Rectal smooth muscle tissue (tissue), 1 donor: ENCODE measurements at regions not wholly inside any gene's neighbourhood (a gene's known extent, or its start where the extent isn't known, plus 50 kb on each side); places are given as distances from the start of the nearest gene placed in this dataset.

Source experiments
- H3K27ac ChIP-seq: one replicate; pipeline ENCODE4 v1.7.0; 2013; ENCODE audit warnings: low read depth, low read length, inconsistent platforms
- H3K27me3 ChIP-seq: one replicate; pipeline ENCODE4 v1.7.0; 2013; ENCODE audit warnings: low read length; ENCODE audit not compliant: control insufficient read depth, insufficient read depth
- H3K36me3 ChIP-seq: one replicate; pipeline ENCODE4 v1.7.0; 2013; ENCODE audit warnings: low read length; ENCODE audit not compliant: control insufficient read depth, insufficient read depth
- H3K4me1 ChIP-seq: one replicate; pipeline ENCODE4 v1.7.0; 2013; ENCODE audit warnings: low read length; ENCODE audit not compliant: control insufficient read depth, insufficient read depth
- H3K4me3 ChIP-seq: one replicate; pipeline ENCODE4 v1.7.0; 2013; ENCODE audit warnings: low read length
- H3K9ac ChIP-seq: one replicate; pipeline ENCODE4 v1.7.0; 2013; ENCODE audit warnings: low read length

DNA sequence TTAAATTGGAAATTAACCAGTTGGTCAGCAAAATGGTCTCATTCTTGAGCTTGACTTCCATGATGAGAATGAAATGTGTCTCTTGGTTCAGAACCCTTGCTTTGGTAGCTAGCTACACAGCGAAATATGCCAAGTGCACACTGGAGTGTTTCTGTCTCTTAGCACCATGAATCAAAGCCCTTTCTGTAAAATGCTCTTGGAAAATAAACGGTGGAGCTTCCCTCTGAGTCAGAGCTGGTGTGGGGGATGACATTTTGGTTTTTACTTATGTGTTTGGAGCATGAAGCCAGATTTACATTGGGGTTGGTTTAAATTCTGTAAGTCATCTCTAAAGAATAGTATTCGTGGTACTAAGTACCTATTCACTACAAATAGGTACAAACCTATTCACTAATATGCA is 85.1 kb upstream of the NANOGP8 start:
- Histone ChIP-seq H3K4me3 (no peak overlapping the region), H3K4me1 (peaks cover 4% of the 10 kb centered on the region), H3K27me3 (no peaks in the 10 kb centered on the region)

DNA sequence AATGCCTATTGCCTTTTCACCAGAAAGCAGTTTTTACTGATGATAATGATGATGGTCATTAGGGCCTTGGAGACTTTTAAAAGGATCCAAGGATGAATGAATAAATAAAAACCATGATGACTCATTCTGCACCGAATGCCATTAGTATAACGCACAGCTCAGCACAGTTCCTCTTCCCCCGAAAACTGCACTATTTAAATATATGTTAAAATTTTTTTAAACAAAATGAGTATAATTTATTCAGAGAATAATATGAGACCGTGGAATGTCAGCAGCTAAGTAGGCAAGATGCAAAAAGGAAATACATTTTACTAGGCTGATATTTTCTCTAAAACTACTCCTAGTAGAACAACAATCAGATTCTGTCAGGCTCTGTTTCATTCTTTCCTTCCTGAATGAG is 83.4 kb upstream of the NANOGP8 start:
- H3K36me3 ChIP-seq = no peaks in the 10 kb centered on the region
- H3K4me3 ChIP-seq = no peak overlapping the region
- no peaks in the 10 kb centered on the region for H3K27me3 ChIP-seq
- H3K27ac ChIP-seq = no peak overlapping the region
- peaks cover 4% of the 10 kb centered on the region for H3K4me1 ChIP-seq
- no peak overlapping the region for H3K9ac ChIP-seq

More for the DNA sequence above, 85.1 kb upstream of the NANOGP8 start:
- Histone ChIP-seq H3K36me3 (no peaks in the 10 kb centered on the region), H3K9ac (no peak overlapping the region), H3K27ac (no peak overlapping the region)

DNA sequence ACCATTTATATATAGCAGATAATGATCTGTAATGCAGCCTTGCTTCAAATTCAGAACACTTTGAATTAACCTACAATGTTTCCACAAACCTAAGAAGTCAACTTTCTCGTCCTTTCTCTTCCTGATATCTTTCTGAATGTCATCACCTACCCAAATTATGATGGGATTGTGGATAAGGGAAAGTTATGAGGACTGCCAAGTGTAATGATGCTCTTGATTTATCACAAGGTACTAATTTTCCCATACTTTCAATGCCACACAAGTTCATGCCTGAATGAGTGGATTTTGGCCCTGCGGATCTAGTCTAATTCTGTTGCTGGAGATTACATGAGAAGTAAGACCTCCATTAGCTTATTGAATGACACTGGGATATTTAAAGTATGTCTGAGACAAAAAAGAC is 82.6 kb upstream of the NANOGP8 start:
- H3K27me3 ChIP-seq = no peaks in the 10 kb centered on the region
- no peak overlapping the region for H3K27ac ChIP-seq
- no peaks in the 10 kb centered on the region for H3K36me3 ChIP-seq
- no peak overlapping the region for H3K9ac ChIP-seq
- H3K4me3 ChIP-seq = no peak overlapping the region
- peaks cover 4% of the 10 kb centered on the region for H3K4me1 ChIP-seq

DNA sequence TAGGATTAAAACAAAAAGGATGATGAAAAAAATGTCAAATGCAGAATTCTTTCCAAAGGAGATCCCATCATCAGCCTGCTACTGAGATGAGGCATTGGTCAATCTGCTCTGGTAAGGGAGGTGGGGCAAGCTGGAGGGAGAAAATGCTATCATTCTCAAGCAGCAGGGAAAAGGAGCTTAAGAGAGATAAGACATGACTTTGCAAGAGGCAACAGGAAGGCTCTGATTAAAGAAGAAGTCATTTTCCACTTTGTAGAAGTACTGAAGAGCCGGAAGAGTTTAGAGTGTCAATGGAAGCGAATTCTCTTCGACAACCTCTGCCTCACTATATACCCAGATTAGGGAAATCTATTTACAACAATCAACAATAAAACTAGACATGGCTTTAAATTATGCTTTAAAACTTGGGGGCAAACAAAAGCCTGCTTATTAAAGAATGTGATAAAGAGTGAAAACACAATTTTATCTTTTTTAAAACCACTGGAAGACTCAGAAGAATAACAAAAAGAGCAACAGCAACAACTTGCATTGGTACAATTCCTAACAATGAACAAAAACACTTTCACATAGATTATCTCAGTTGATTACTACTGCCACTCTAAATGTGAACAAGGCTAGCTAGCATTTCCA is 81.8 kb upstream of the NANOGP8 start:
- Histone ChIP-seq H3K36me3 (no peaks in the 10 kb centered on the region), H3K4me1 (peaks cover 4% of the 10 kb centered on the region), H3K9ac (no peak overlapping the region), H3K27ac (no peak overlapping the region), H3K27me3 (no peaks in the 10 kb centered on the region), H3K4me3 (no peak overlapping the region)

DNA sequence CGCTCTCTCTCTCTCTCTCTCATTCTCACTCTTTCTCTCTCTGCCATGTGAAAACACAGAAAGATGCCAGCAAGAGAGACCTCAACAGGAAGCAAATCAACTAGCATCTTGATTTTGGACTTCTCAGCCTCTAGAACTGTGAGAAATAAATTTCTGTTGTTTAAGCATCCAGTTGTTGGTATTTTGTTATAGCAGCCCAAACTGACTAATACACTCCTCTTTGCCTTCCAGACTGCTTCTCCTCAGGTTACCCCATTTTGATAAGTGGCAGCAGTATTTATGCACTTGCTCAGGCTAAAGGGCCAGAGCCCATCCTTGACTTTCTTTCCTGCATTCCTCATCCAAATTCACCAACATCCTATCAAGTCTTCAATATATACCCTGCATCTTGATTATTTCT is 76.6 kb upstream of the NANOGP8 start:
- H3K9ac ChIP-seq = no peak overlapping the region
- H3K4me3 ChIP-seq = no peak overlapping the region
- no peaks in the 10 kb centered on the region for H3K36me3 ChIP-seq
- no peaks in the 10 kb centered on the region for H3K4me1 ChIP-seq
- H3K27me3 ChIP-seq = no peaks in the 10 kb centered on the region
- H3K27ac ChIP-seq = no peak overlapping the region

DNA sequence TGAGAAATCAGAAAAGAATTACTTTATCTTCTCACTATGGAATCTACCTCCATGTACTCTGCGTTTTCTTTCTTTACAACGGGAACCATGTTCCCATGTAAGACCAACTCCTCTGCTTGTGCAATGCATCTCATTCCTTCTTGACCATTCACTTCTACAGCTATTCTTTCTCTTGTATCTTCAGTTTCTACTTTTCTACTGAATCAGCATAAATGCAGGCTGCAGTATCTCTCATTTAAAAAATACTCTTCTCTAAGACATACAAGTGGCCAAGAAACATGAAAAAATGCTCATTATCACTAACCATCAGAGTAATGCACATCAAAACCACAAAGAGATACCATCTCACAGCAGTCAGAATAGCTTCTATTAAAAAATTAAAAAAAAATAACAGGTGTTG is 74.1 kb upstream of the NANOGP8 start:
- no peak overlapping the region for H3K9ac ChIP-seq
- no peaks in the 10 kb centered on the region for H3K27me3 ChIP-seq
- no peaks in the 10 kb centered on the region for H3K36me3 ChIP-seq
- H3K4me3 ChIP-seq = no peak overlapping the region
- H3K4me1 ChIP-seq = no peaks in the 10 kb centered on the region
- H3K27ac ChIP-seq = no peak overlapping the region

DNA sequence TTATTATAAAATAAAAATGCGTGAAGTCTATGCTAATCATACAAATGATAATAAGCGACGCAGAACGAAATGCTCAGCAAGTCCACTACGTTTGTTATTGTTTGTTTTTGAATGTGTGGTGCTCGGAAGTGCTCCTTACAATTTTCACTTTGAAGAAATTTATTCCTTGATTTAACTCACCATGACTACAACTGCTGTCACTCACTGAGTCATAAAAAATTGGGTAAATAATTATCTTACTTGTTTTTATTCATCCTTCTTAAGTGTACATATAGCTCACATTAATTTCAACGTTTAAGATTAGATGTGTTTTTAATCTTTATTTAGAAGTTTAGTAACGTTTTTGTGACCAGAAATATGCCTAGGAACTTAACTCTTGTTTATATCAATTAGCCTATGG is 66.7 kb upstream of the NANOGP8 start:
- no peaks in the 10 kb centered on the region for H3K36me3 ChIP-seq
- no peaks in the 10 kb centered on the region for H3K27me3 ChIP-seq
- H3K4me1 ChIP-seq = no peaks in the 10 kb centered on the region
- H3K4me3 ChIP-seq = no peak overlapping the region
- H3K27ac ChIP-seq = no peak overlapping the region
- no peak overlapping the region for H3K9ac ChIP-seq

DNA sequence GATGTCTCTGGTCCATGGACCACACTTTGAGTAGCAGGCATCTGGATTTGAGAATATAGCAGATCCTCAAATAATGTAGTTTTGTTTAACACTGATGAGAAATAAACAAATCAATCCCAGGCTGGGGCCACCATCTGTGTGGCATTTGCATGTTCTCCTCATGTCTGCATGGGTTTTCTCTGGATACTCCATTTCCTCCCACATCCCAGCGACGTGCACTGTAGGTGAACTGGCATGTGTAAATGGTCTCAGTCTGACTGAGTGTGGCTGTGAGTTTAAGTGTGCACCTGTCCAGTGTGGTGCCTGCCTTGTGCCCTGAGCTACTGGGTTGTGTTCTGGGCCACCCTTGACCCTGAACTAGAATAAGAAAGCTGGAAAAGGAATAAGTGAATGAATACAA is 66.3 kb upstream of the NANOGP8 start:
- no peak overlapping the region for H3K4me3 ChIP-seq
- no peaks in the 10 kb centered on the region for H3K36me3 ChIP-seq
- no peak overlapping the region for H3K9ac ChIP-seq
- H3K4me1 ChIP-seq = no peaks in the 10 kb centered on the region
- no peaks in the 10 kb centered on the region for H3K27me3 ChIP-seq
- no peak overlapping the region for H3K27ac ChIP-seq

DNA sequence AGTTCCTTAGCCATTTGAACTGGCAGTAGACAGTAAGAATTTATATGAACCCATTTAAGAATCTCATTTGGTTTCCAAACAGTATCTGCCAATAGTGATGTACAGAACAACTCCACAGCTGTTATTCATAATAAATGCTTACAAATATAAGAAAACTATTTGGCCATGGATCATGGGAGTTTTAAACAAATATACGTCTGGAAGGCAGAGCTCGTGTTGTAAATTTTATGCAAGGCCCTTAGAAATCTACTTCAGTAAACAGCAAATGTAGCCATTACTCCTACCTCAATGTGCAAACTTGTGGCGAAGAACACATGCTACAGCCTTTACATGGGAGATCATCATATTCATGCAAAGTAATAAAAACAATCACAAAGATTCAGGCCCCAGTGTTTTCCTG is 65.3 kb upstream of the NANOGP8 start:
- H3K36me3 ChIP-seq = no peaks in the 10 kb centered on the region
- no peak overlapping the region for H3K4me3 ChIP-seq
- no peaks in the 10 kb centered on the region for H3K4me1 ChIP-seq
- H3K9ac ChIP-seq = no peak overlapping the region
- no peak overlapping the region for H3K27ac ChIP-seq
- H3K27me3 ChIP-seq = no peaks in the 10 kb centered on the region

DNA sequence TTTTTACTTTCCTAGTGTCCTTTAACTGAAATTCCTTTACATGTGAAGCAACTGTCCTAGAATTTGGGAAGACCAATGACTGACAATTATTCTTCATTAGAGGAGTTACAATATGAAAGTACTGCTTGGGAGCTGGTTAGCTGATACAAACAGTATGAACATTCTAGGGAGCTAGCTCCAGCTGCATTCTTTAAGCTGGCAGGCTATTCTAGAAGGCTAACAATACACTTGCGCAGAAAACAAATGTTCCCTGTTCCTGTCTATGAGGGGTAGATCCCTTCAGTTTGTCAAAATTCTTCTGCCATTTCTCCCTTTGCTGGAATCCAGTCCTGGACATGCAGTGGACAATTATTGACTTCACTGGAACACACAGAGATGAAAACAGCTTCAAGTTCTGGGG is 60.2 kb upstream of the NANOGP8 start:
- H3K27me3 ChIP-seq = no peaks in the 10 kb centered on the region
- no peak overlapping the region for H3K27ac ChIP-seq
- H3K4me3 ChIP-seq = no peak overlapping the region

DNA sequence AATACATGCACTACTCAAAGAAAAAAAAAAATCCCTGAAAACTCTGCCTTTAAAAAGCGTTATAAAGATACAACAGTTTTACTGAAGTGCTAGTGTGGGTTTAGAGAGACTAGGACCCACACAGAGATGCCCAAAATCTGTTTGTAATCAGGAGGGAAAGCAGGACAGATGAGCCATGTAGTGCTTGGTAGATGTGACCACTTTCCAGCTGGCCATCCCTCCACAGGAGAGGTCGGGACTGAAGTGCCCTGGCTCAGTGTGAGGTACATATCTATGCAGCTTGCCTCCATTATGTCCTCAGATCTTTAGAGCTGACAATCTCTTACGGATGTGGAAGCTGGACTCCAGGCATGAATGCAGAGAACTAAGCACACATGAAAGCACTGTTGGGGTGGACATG is 57.5 kb upstream of the NANOGP8 start:
- H3K27me3 ChIP-seq = no peaks in the 10 kb centered on the region
- H3K27ac ChIP-seq = no peak overlapping the region
- H3K9ac ChIP-seq = no peak overlapping the region
- H3K36me3 ChIP-seq = no peaks in the 10 kb centered on the region
- H3K4me1 ChIP-seq = no peaks in the 10 kb centered on the region
- no peak overlapping the region for H3K4me3 ChIP-seq

More for the DNA sequence above, 60.2 kb upstream of the NANOGP8 start:
- Histone ChIP-seq H3K36me3 (no peaks in the 10 kb centered on the region), H3K4me1 (no peaks in the 10 kb centered on the region), H3K9ac (no peak overlapping the region)

DNA sequence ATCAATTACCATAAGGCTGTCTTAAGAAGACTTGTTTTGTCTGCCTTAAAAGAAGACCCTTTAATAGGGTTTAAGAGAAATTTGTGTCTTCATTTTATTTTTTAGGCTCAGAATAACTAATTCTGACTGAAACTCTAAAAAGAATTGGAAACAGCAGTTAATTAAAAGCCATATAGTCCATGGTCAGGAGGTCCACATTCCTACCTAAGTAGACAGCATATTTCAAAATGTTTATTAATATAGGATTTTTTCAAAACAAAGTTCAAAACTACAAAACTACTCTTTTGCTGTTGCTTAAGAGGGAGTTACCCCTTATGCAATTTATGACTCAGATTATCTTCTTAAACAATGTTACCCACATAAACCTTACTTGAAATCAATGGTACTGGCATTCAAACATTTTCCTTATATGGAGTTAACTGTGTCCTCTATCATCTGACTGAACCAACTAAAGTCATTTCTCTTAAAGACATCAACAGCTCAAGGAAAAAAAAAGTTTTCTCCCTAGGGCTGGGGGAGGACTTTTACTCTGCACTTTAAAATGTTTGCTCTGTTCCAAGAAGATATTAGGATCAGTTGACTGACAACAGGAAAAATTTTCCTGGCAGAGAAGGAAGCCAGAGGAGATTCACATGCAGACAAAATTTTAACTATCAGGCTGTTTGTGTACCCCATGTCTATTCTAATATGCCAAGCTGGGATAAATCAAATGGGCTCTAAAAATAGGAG is 56.8 kb upstream of the NANOGP8 start:
- H3K9ac ChIP-seq = no peak overlapping the region

DNA sequence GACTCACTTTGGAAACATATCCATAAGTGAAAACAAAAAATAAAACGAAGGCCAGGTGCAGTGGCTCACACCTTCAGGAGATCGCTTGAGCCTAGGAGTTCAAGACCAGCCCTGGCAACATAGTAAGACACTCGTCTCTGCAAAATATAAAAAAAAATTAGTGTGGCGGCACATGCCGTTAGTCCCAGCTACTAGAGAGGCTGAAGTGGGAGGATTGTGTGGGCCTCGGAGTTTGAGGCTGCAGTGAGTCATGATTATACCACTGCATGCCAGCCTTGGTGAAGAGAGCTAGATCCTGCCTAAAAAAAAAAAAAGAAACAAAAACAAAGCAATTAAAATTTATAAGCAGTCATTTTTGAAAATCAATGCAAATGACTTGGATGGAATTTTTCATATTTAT is 54.7 kb upstream of the NANOGP8 start:
- no peaks in the 10 kb centered on the region for H3K36me3 ChIP-seq
- no peak overlapping the region for H3K9ac ChIP-seq
- H3K27me3 ChIP-seq = no peaks in the 10 kb centered on the region
- no peak overlapping the region for H3K4me3 ChIP-seq
- H3K4me1 ChIP-seq = no peaks in the 10 kb centered on the region
- no peak overlapping the region for H3K27ac ChIP-seq

More for the DNA sequence above, 56.8 kb upstream of the NANOGP8 start:
- Histone ChIP-seq H3K4me3 (no peak overlapping the region), H3K4me1 (no peaks in the 10 kb centered on the region), H3K27ac (no peak overlapping the region), H3K27me3 (no peaks in the 10 kb centered on the region), H3K36me3 (no peaks in the 10 kb centered on the region)
